GM12864 (cell line): ENCODE measurements at regions not wholly inside any gene's neighbourhood (a gene's known extent, or its start where the extent isn't known, plus 50 kb on each side); places are given as distances from the start of the nearest gene placed in this dataset.
"Not testable (repeated sequence)": the region's sequence is repeated elsewhere in the genome, so short reads cannot be mapped to it uniquely, and the experiment has no call there.

Experiments used
- DNase-seq: peaks from one replicate; pipeline ENCODE4 v3.0.0-alpha.2; 2011; ENCODE audit warnings: low read depth
- H3K4me3 ChIP-seq: 2 replicates; pipeline ENCODE4 v1.5.1; 2011; ENCODE audit warnings: mild to moderate bottlenecking, low read depth, low read length, control low read depth
- TF ChIP-seq, protein P1 (sequence below): IDR thresholded peaks from 2 replicates; pipeline ENCODE4 v1.5.1; 2011; ENCODE audit warnings: low read depth, mild to moderate bottlenecking, moderate library complexity, low read length, control low read depth, inconsistent platforms; ENCODE audit errors: missing control alignments

DNA sequence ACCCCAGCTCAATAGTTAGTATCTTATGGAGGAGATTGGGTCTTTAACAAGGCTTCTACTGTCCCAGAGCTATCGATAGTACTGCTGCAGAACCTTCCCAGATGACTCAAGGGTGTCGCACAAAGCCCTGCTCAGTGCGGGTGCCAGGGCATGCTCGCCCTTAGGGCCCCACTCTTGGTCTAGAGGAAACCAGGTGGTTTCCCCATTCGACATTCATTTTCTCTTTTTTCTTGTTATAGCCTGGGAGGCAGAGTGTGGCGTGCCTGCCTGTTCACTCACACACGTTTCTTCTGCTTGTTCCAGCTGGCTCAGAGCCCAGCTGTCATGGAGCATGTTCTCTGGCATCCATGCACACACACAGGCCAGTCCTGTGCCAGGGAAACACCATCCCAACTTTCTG lies 144.5 kb downstream of the SMIM20 start:
- no peak overlapping the region for H3K4me3 ChIP-seq
- TF ChIP-seq, protein P1, sequence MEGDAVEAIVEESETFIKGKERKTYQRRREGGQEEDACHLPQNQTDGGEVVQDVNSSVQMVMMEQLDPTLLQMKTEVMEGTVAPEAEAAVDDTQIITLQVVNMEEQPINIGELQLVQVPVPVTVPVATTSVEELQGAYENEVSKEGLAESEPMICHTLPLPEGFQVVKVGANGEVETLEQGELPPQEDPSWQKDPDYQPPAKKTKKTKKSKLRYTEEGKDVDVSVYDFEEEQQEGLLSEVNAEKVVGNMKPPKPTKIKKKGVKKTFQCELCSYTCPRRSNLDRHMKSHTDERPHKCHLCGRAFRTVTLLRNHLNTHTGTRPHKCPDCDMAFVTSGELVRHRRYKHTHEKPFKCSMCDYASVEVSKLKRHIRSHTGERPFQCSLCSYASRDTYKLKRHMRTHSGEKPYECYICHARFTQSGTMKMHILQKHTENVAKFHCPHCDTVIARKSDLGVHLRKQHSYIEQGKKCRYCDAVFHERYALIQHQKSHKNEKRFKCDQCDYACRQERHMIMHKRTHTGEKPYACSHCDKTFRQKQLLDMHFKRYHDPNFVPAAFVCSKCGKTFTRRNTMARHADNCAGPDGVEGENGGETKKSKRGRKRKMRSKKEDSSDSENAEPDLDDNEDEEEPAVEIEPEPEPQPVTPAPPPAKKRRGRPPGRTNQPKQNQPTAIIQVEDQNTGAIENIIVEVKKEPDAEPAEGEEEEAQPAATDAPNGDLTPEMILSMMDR, result no peak
- no peak for DNase-seq

DNA sequence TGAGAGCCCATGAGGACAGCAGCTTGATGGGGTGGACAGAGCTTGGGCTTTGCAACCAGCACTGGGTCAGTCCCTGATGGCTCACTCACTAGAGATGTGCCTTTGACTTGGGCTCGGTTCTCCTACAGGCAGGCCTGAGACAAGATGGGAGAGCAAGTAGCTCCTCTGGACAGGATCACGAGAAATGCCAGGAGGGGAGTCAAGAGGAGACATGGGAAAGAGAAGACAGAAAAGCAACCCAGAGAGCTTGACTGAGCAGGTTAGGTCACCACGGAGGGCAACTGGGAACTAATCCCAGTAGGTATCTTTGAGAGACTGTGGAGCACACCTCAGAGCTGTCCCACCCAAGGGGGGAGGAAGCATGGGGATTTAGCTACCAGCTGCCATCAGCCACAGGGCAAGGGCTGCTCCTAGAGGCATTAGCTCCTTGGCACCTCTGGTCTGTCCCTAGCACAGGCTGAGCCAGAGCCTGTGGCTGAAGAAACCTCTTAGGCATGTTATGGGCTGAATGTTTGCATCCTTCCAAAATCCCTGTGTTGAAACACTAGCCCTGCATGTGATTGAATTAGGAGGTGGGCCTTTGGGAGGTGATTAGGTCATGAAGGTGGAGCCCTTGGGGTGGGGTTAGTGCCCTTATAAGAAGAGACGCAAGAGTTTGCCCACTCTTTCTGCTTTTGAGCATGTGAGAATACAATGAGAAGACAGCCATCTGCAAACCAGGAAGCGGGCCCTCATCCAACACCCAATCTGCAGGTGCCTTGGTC lies 145.6 kb downstream of the SMIM20 start:
- TF ChIP-seq, protein P1, result no peak
- DNase-seq, result no peak
- no peak overlapping the region for H3K4me3 ChIP-seq

DNA sequence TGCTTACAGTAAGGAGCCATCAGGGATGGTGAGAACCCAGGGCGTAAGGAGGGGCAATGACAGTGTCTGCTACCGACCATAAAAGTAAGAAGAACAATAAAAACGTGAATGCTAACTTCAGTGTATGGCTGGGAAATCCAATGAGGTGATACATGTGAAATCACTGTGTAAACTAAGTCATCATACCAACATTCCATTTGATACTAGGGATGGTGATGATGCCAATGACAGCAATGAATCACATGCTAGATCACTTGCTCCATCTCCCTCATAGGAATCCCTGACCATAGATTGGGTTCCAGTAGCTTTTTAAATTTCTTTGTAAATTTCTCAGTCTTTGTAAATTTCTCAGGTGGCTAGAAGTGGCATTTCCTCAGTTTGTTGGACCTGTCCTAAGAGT lies 146.3 kb downstream of the SMIM20 start:
- no peak overlapping the region for H3K4me3 ChIP-seq
- TF ChIP-seq, protein P1, result no peak
- DNase-seq, result no peak

DNA sequence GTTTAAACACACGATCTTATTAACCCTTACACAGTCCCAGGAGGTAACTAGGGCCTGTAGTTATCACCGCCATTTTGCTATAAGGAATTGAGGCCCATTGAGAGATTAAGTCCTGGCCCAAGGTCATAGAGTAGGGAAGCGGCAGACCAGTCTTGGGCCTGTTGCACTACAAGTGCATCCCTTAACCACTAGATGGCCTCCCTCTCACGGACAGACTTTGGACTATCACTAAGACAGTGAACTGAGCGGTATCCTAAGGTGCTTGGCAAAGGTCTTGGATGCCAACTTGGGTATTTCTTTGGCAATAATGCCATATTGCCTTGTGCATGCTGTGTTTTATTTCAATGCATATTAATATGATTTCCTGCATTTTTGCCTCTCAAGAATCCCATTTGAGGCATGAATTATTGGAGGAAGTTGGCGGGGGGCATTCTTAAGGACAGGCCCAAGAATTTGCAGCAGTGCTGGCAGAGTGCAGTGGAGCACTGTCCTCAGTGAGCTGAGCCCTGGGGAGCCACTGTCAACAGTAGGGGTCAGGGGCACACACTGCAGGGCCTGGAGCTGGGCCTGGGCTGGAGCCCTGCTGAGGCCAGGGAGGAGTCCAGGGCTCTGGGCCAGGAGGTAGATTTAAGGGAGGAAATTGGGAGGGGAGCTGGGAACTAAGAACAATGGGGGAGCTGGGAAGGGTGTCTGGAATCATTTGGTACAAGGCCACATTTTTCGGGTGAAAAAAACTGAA lies 147.4 kb downstream of the SMIM20 start:
- no peak for DNase-seq
- TF ChIP-seq, protein P1, result peak; percentile 92
- no peak overlapping the region for H3K4me3 ChIP-seq

DNA sequence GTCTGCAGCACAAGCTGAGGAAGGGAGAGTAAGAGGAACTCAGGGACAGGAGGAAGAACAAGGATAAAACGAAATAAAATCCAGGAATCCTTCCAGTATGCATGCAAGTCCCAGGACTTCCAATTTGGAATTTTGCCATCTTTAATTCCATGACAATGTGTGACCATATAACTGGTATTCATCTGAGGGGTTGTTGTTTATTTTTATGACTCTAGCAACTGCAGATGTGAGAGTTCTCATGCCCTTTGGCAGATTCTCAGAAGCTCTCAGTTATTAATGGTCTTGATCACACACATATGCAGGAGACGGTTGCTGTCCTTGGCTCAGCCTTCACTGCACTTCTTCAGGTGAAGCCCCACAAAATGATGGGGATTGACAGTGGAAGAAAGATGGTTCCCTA lies 148.2 kb downstream of the SMIM20 start:
- TF ChIP-seq, protein P1, result no peak
- no peak for DNase-seq
- no peak overlapping the region for H3K4me3 ChIP-seq

DNA sequence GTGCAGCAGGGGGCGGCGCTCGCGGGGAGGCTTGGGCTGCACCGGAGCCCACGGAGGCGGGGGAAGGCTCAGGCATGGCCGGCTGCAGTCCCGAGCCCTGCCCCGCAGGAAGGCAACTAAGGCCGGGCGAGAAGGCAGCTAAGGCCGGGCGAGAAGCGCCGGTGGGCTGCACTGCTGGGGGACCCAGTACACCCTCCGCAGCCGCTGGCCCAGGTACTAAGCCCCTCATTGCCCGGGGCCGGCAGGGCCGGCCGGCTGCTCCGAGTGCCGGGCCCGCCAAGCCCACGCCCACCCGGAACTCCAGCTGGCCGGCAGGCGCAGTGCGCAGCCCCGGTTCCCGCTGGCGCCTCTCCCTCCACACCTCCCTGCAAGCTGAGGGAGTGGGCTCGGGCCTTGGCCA lies 150.0 kb downstream of the SMIM20 start:
- DNase-seq, H3K4me3 ChIP-seq: not testable (repeated sequence)

DNA sequence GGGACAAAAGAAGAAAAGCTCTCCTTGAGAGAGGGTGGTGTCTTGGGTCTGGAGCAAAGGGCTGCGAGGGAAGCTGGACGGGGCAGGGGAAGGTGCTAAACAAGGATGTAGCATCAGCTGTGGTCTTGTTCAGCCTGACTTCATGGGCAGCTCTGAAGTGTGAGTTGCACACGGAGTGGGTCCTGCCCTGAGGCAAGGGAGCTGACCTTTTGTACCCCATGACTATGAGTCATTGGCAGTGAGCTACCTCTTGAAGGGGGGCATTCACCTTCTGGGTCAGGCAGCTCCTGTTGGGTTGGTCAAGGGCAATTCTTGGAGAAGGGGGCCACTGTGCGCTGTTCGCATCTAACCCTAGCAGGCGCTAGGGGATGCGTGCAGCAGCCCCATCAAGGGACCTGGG lies 151.8 kb downstream of the SMIM20 start:
- no peak for DNase-seq
- TF ChIP-seq, protein P1, result no peak
- no peak overlapping the region for H3K4me3 ChIP-seq
